LNCaP clone FGC (cell line): ENCODE measurements at regions not wholly inside any gene's neighbourhood (a gene's known extent, or its start where the extent isn't known, plus 50 kb on each side); places are given as distances from the start of the nearest gene placed in this dataset.

Source experiments
- DNase-seq: peaks from one replicate; pipeline ENCODE4 v3.0.0-alpha.2; 2011; ENCODE audit warnings: low read depth
- H3K4me3 ChIP-seq: 2 replicates; pipeline ENCODE4 v1.5.1; 2011; ENCODE audit warnings: mild to moderate bottlenecking, low read depth, low read length, control low read depth
- CTCF ChIP-seq: IDR thresholded peaks from 2 replicates; pipeline ENCODE4 v1.5.1; 2012; ENCODE audit warnings: mild to moderate bottlenecking; ENCODE audit not compliant: control insufficient read depth, insufficient read depth; ENCODE audit errors: extremely low read depth

DNA sequence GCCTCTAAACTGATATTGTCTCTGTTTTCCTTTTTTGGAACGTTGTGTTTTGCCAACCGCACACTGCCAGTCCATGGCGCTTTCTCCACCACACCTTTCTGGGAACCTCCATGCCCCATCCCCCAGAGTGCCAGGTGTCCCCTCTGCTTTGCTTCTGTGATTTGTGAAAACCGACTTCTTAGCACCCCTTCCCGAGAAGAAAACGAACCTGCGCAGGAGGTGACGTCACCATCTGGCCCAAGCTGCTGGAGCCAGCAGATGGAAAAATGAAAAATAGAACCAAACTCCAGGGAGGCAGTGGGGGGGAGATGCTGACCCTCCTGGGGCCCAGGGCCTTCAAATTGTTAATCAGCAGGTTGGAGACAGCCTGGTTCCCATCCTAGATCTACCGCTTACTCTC lies 103.8 kb downstream of the HTR5A start:
- H3K4me3 ChIP-seq = no peak overlapping the region
- no peak for TF ChIP-seq CTCF
- DNase-seq = no peak

- H3K4me3 ChIP-seq = no peak overlapping the region
- no peak for TF ChIP-seq CTCF
- DNase-seq = no peak
Observed at GRCh38 chr7:155178096-155178495, 108.0 kb downstream of the HTR5A start.

DNA sequence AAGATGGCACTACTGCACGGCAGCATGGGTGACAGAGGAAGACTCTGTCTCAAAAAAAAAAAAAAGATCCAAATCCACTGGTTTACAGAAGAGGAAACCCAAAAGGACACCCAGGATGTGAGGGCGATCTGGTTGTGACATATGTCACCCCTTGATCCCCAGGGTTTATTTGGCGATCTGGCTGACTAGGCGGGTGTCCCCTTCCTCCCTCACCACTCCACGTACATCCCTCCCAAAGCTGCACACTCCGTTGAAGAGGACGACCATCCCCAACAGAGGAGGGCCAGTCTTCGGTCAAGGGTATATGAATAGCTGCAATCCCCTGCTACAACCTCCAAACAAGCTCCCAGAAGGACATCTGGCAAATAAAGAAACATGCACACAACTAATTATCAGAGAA lies 111.6 kb downstream of the HTR5A start:
- no peak for TF ChIP-seq CTCF
- no peak for DNase-seq

DNA sequence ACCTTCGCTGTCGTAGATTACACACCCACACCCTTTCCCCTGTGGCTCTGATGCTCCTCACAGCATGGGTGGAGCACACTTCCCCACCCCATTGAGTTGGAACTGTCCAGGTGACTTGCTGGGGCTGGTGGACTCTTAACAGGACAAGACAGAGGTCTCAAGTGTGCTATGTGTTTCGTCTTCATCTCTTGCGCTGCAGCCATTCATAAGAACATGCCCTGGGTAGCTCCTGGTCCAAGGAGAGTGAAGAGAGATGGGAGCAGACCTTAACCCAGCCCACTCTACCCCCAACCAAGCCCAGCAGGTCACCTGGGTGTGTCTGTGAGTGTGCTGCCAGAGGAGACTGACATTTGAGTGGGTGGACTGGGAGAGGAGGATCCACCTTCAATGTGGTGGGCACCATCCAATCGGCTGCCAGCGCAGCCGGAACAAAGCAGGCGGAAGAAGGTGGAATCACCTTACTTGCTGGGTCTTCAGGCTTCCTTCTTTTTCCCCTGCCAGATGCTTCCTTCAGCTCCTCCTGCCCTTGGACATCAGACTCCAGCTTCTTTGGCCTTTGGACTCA lies 112.4 kb downstream of the HTR5A start:
- no peak for TF ChIP-seq CTCF
- DNase-seq = no peak
- H3K4me3 ChIP-seq = no peak overlapping the region

More for the DNA sequence above, 111.6 kb downstream of the HTR5A start:
- H3K4me3 ChIP-seq = no peak overlapping the region

- no peak for DNase-seq
- H3K4me3 ChIP-seq = no peak overlapping the region
- TF ChIP-seq CTCF = no peak
Observed at GRCh38 chr7:155183655-155184054, 113.5 kb downstream of the HTR5A start.

GRCh38 chr7:155184923-155185322 lies 112.8 kb upstream of the INSIG1 start:
- H3K4me3 ChIP-seq = no peak overlapping the region
- no peak for DNase-seq
- no peak for TF ChIP-seq CTCF

DNA sequence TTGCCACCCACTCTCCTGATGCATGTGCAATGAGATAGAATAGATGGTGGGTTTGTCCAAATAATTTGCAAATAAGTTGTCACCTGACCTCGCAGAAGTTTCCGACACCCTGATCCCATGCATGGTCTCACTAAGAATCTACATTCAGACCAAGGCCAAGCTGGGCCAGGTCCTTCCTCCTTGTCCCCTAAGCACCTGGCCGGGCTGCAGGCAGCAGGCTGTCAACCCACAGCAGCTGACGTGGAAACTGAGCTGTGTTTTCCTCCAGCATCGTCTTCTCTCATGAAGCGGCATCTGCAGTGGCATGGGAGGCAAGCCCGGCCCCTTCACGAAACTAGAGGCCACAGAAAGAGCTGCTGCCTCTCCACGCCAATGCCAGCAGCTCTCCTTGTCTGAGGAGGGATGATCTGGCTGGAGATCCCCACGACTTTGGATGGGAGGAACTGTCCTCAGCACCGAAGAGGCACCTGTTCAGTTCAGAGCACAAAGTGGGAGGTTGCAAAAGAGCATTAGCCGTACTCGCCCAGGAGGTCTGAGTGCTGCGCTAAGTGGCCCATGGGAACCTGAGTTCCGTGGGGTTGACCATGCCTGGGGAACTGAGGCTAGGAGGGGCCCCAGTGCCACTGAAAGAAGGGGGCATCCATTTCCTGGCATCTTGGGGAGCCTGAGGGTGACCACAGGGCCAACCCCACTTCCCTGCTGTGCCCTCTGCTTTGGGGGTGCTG lies 110.5 kb upstream of the INSIG1 start:
- TF ChIP-seq CTCF = no peak
- H3K4me3 ChIP-seq = no peak overlapping the region
- no peak for DNase-seq
